ENCODE measurements at regions not wholly inside any gene's neighbourhood (a gene's known extent, or its start where the extent isn't known, plus 50 kb on each side); places are given as distances from the start of the nearest gene placed in this dataset.

GRCh38 chrX:80098038-80098437 is 83.5 kb downstream of the TBX22 start:
- H3K27me3 ChIP-seq, result no peaks in the 10 kb centered on the region
- H3K4me1 ChIP-seq, result no peaks in the 10 kb centered on the region
- TF ChIP-seq CTCF (IDR thresholded peaks at IDR 0.05), result no peak
- no peak for TF ChIP-seq EP300 (IDR thresholded peaks at IDR 0.05)
- TF ChIP-seq POLR2A (IDR thresholded peaks at IDR 0.05), result no peak
- TF ChIP-seq POLR2AphosphoS5 (IDR thresholded peaks at IDR 0.05), result no peak
- no peak overlapping the region for H3K4me3 ChIP-seq
- no peaks in the 10 kb centered on the region for H3K9me3 ChIP-seq
- no peak overlapping the region for H3K27ac ChIP-seq
- no peaks in the 10 kb centered on the region for H3K36me3 ChIP-seq
- no peak for DNase-seq
- 84 to 97% (median 88%) methylated on average over 2 of the region's 2 CpGs for WGBS, 5 donors
- intact Hi-C loops (cut with DNase I; ENCODE audit: low total_unique reads), result no loop called here

GRCh38 chrX:80120335-80120734 is 105.8 kb downstream of the TBX22 start:
- 50 to 70% (median 61%) methylated on average over 1 of the region's 1 CpG for WGBS, 5 donors

GRCh38 chrX:80138938-80139337 is 124.4 kb downstream of the TBX22 start:
- H3K9me3 ChIP-seq, result peaks cover 0 to 5% (median 2%) of the 10 kb centered on the region in 4 donors
- DNase-seq, result no peak
- WGBS, 5 donors, result 40 to 80% (median 62%) methylated on average over 1 of the region's 1 CpG
- H3K4me1 ChIP-seq, result no peaks in the 10 kb centered on the region
- H3K27me3 ChIP-seq, result no peaks in the 10 kb centered on the region
- no peaks in the 10 kb centered on the region for H3K36me3 ChIP-seq
- intact Hi-C loops (cut with DNase I; ENCODE audit: low total_unique reads), result no loop called here
- H3K4me3 ChIP-seq, result no peak overlapping the region
- TF ChIP-seq POLR2AphosphoS5 (IDR thresholded peaks at IDR 0.05) (no peak), POLR2A (IDR thresholded peaks at IDR 0.05) (no peak), CTCF (IDR thresholded peaks at IDR 0.05) (no peak), EP300 (IDR thresholded peaks at IDR 0.05) (no peak)
- no peak overlapping the region for H3K27ac ChIP-seq

More at GRCh38 chrX:80120335-80120734, 105.8 kb downstream of the TBX22 start:
- Histone ChIP-seq H3K4me1 (no peaks in the 10 kb centered on the region), H3K27me3 (no peaks in the 10 kb centered on the region), H3K9me3 (peaks cover 0 to 4% (median 1%) of the 10 kb centered on the region in 4 donors), H3K36me3 (no peaks in the 10 kb centered on the region), H3K4me3 (no peak overlapping the region), H3K27ac (no peak overlapping the region)
- no peak for TF ChIP-seq POLR2A (IDR thresholded peaks at IDR 0.05)
- no peak for TF ChIP-seq CTCF (IDR thresholded peaks at IDR 0.05)
- no peak for TF ChIP-seq POLR2AphosphoS5 (IDR thresholded peaks at IDR 0.05)
- no peak for TF ChIP-seq EP300 (IDR thresholded peaks at IDR 0.05)
- intact Hi-C loops (cut with DNase I; ENCODE audit: low total_unique reads), result no loop called here
- DNase-seq, result no peak

- intact Hi-C loops (cut with DNase I; ENCODE audit: low total_unique reads), result no loop called here
- 36 to 49% (median 45%) methylated on average over 6 of the region's 6 CpGs for WGBS, 5 donors
- H3K4me3 ChIP-seq, result no peak overlapping the region
Observed at GRCh38 chrX:80139564-80139963, 125.0 kb downstream of the TBX22 start.

More at GRCh38 chrX:80139564-80139963, 125.0 kb downstream of the TBX22 start:
- no peak for TF ChIP-seq POLR2AphosphoS5 (IDR thresholded peaks at IDR 0.05)
- no peak for TF ChIP-seq EP300 (IDR thresholded peaks at IDR 0.05)
- no peak for TF ChIP-seq POLR2A (IDR thresholded peaks at IDR 0.05)
- TF ChIP-seq CTCF (IDR thresholded peaks at IDR 0.05), result no peak
- Histone ChIP-seq H3K27me3 (no peaks in the 10 kb centered on the region), H3K36me3 (no peaks in the 10 kb centered on the region), H3K4me1 (no peaks in the 10 kb centered on the region), H3K27ac (no peak overlapping the region), H3K9me3 (no peaks in the 10 kb centered on the region)
- no peak for DNase-seq

Data from stomach (tissue), 8 donors.